WTC11 (cell line): ENCODE measurements at regions not wholly inside any gene's neighbourhood (a gene's known extent, or its start where the extent isn't known, plus 50 kb on each side); places are given as distances from the start of the nearest gene placed in this dataset.

Experiments
- ATAC-seq: fragments of 200-7000 bp; cut with Tn5 transposase; 2 replicates; pipeline ENCODE4 v1.10.0; 2021; ENCODE audit warnings: mild to moderate bottlenecking, moderate library complexity
- CTCF ChIA-PET: fragments of 300-600 bp; sonication (Branson Sonifier 250); formaldehyde crosslinking; loops from one replicate; lab custom pipeline; 2021; ENCODE audit warnings: antibody characterized with exemption; lab: Charles Lee
- POLR2A ChIA-PET: fragments of 350-600 bp; sonication (Branson Sonifier 250); formaldehyde crosslinking; loops from one replicate; lab custom pipeline; 2021; ENCODE audit warnings: antibody characterized with exemption; lab: Charles Lee
- DNase-seq: peaks from one replicate; pipeline ENCODE4 v3.0.0; 2021; ENCODE audit warnings: low spot score
- H3K27ac Mint-ChIP-seq: 2 replicates; pipeline ENCODE4 v1.8.0; 2021; ENCODE audit warnings: mixed read lengths
- H3K27me3 Mint-ChIP-seq: 2 replicates; pipeline ENCODE4 v1.8.0; 2021; ENCODE audit warnings: low read depth, mild to moderate bottlenecking, moderate library complexity, mixed read lengths
- H3K36me3 Mint-ChIP-seq: 2 replicates; pipeline ENCODE4 v1.8.0; 2021; ENCODE audit warnings: mixed read lengths
- H3K4me1 Mint-ChIP-seq: 2 replicates; pipeline ENCODE4 v1.8.0; 2022; ENCODE audit warnings: mixed read lengths
- H3K4me3 Mint-ChIP-seq: 2 replicates; pipeline ENCODE4 v1.8.0; 2021; ENCODE audit warnings: mild to moderate bottlenecking, moderate library complexity, mixed read lengths
- H3K9me3 Mint-ChIP-seq: 2 replicates; pipeline ENCODE4 v1.8.0; 2021; ENCODE audit warnings: mixed read lengths
- AR ChIP-seq: fragments of 250-450 bp; sonication (Bioruptor Pico); IDR thresholded peaks from 2 replicates; pipeline ENCODE4 v1.9.0; 2021; ENCODE audit warnings: mild to moderate bottlenecking
- ATF3 ChIP-seq: sonication (generic); formaldehyde crosslinking; conservative IDR thresholded peaks from 2 replicates; pipeline ENCODE4 v1.8.1; 2022; ENCODE audit warnings: mild to moderate bottlenecking, missing genetic modification reagents
- CREM ChIP-seq: sonication (generic); formaldehyde crosslinking; IDR thresholded peaks from 2 replicates; pipeline ENCODE4 v1.8.1; 2022; ENCODE audit warnings: mild to moderate bottlenecking, missing genetic modification reagents, moderate library complexity
- E2F5 ChIP-seq: sonication (generic); formaldehyde crosslinking; IDR thresholded peaks from 2 replicates; pipeline ENCODE4 v1.8.1; 2022; ENCODE audit warnings: mild to moderate bottlenecking, moderate library complexity, missing genetic modification reagents
- ETV6 ChIP-seq: sonication (generic); formaldehyde crosslinking; IDR thresholded peaks from 2 replicates; pipeline ENCODE4 v1.8.1; 2022; ENCODE audit warnings: mild to moderate bottlenecking, missing genetic modification reagents
- GRHL2 ChIP-seq: fragments of 250-450 bp; sonication (Bioruptor Pico); IDR thresholded peaks from 2 replicates; pipeline ENCODE4 v1.8.0; 2022; ENCODE audit warnings: mild to moderate bottlenecking, moderate library complexity; ENCODE audit not compliant: insufficient replicate concordance, severe bottlenecking
- IRF1 ChIP-seq: sonication (generic); formaldehyde crosslinking; IDR thresholded peaks from 2 replicates; pipeline ENCODE4 v1.8.0; 2023; ENCODE audit warnings: missing genetic modification reagents
- MAX ChIP-seq: sonication (generic); formaldehyde crosslinking; IDR thresholded peaks from 2 replicates; pipeline ENCODE4 v1.8.0; 2022; ENCODE audit warnings: mild to moderate bottlenecking, missing genetic modification reagents
- NFATC4 ChIP-seq: fragments of 250-450 bp; sonication (Bioruptor Pico); IDR thresholded peaks from 2 replicates; pipeline ENCODE4 v1.9.0; 2021; ENCODE audit warnings: mild to moderate bottlenecking
- NFYB ChIP-seq: sonication (generic); formaldehyde crosslinking; conservative IDR thresholded peaks from 2 replicates; pipeline ENCODE4 v1.8.0; 2022; ENCODE audit warnings: low read depth, missing genetic modification reagents
- NR1H2 ChIP-seq: sonication (generic); formaldehyde crosslinking; IDR thresholded peaks from 2 replicates; pipeline ENCODE4 v1.9.0; 2021; ENCODE audit warnings: mild to moderate bottlenecking, moderate library complexity, missing genetic modification reagents
- SMAD3 ChIP-seq: sonication (generic); formaldehyde crosslinking; IDR thresholded peaks from 2 replicates; pipeline ENCODE4 v1.8.0; 2022; ENCODE audit warnings: missing genetic modification reagents, mild to moderate bottlenecking, borderline replicate concordance
- SMAD4 ChIP-seq: sonication (generic); formaldehyde crosslinking; IDR thresholded peaks from 2 replicates; pipeline ENCODE4 v1.8.0; 2022; ENCODE audit warnings: mild to moderate bottlenecking, missing genetic modification reagents
- TP53 ChIP-seq: sonication (generic); formaldehyde crosslinking; IDR thresholded peaks from 2 replicates; pipeline ENCODE4 v1.8.1; 2023; ENCODE audit warnings: mild to moderate bottlenecking, missing genetic modification reagents
- ZBTB43 ChIP-seq: sonication (generic); formaldehyde crosslinking; IDR thresholded peaks from 2 replicates; pipeline ENCODE4 v1.8.1; 2023; ENCODE audit warnings: mild to moderate bottlenecking, missing genetic modification reagents
- ZNF121 ChIP-seq: sonication (generic); formaldehyde crosslinking; IDR thresholded peaks from 2 replicates; pipeline ENCODE4 v1.8.0; 2023; ENCODE audit warnings: missing genetic modification reagents
- ZNF425 ChIP-seq: fragments of 250-450 bp; sonication (Bioruptor Pico); conservative IDR thresholded peaks from 2 replicates; pipeline ENCODE4 v1.9.0; 2021; ENCODE audit warnings: mild to moderate bottlenecking
- ZSCAN18 ChIP-seq: fragments of 250-450 bp; sonication (Bioruptor Pico); IDR thresholded peaks from 2 replicates; pipeline ENCODE4 v2.1.2; 2022; ENCODE audit warnings: mild to moderate bottlenecking, moderate library complexity

GRCh38 chr12:59194794-59195193 is 274.5 kb upstream of the LRIG3 start:
- Mint-ChIP-seq H3K9me3 (peaks cover 17% of the 10 kb centered on the region), H3K27me3 (no peaks in the 10 kb centered on the region), H3K4me1 (peaks cover 9% of the 10 kb centered on the region)
- POLR2A ChIA-PET = no interaction called here
- no peak for TF ChIP-seq ZBTB43 (CRISPR knock-in tag)
- TF ChIP-seq, all 79 proteins: peak for 0
- Mint-ChIP-seq H3K27ac (no peak overlapping the region), H3K36me3 (no peaks in the 10 kb centered on the region; the same call in 1 of the 2 replicates), H3K4me3 (no peak overlapping the region)
- ATAC-seq (peak; percentile 89), DNase-seq (peak; percentile 52)
- CTCF ChIA-PET = interaction anchor here (0.6 to 1.6 kb wide), 11 partner anchors 10 to 771 kb away, joined by 3 to 7 read pairs (median 5); no protein-coding TSS in a partner anchor

GRCh38 chr12:59193476-59194050 is 273.3 kb upstream of the LRIG3 start:
- DNase-seq (no peak), ATAC-seq (no peak)
- ChIA-PET CTCF (interaction anchor here (1.6 kb wide), 1 partner anchor 43 kb away, joined by 5 read pairs; no protein-coding TSS in a partner anchor), POLR2A (no interaction called here)
- H3K36me3 Mint-ChIP-seq = no peaks in the 10 kb centered on the region; the same call in 1 of the 2 replicates
- H3K27ac Mint-ChIP-seq = no peak overlapping the region
- peaks cover 7% of the 10 kb centered on the region for H3K4me1 Mint-ChIP-seq
- no peak overlapping the region for H3K4me3 Mint-ChIP-seq
- no peaks in the 10 kb centered on the region for H3K27me3 Mint-ChIP-seq
- TF ChIP-seq NR1H2 (CRISPR knock-in tag) = no peak
- TF ChIP-seq NFATC4 (CRISPR knock-in tag) = no peak
- no peak for TF ChIP-seq MAX (CRISPR knock-in tag)
- no peak for TF ChIP-seq ZNF121
- no peak for TF ChIP-seq SMAD3 (CRISPR knock-in tag)
- no peak for TF ChIP-seq ZNF425 (CRISPR knock-in tag)
- TF ChIP-seq ATF3 (CRISPR knock-in tag) = no peak
- TF ChIP-seq CREM (CRISPR knock-in tag) = no peak
- H3K9me3 Mint-ChIP-seq = peaks cover 17% of the 10 kb centered on the region

GRCh38 chr12:59191372-59191771 is 271.1 kb upstream of the LRIG3 start:
- H3K36me3 Mint-ChIP-seq = no peaks in the 10 kb centered on the region; the same call in 1 of the 2 replicates
- ATAC-seq (no peak; the same call in 1 of the 2 replicates), DNase-seq (no peak)
- no peak overlapping the region for H3K4me3 Mint-ChIP-seq
- peaks cover 6% of the 10 kb centered on the region; the same call in 1 of the 2 replicates for H3K4me1 Mint-ChIP-seq
- no peak overlapping the region for H3K27ac Mint-ChIP-seq
- H3K27me3 Mint-ChIP-seq = no peaks in the 10 kb centered on the region
- ChIA-PET POLR2A (no interaction called here), CTCF (interaction anchor here (1.8 kb wide), 1 partner anchor 26 kb away, joined by 5 read pairs; no protein-coding TSS in a partner anchor)
- H3K9me3 Mint-ChIP-seq = peaks cover 17% of the 10 kb centered on the region
- TF ChIP-seq AR (no peak), SMAD4 (CRISPR knock-in tag) (no peak), GRHL2 (CRISPR knock-in tag) (no peak), CREM (CRISPR knock-in tag) (no peak), ETV6 (CRISPR knock-in tag) (no peak), E2F5 (CRISPR knock-in tag) (no peak), ZSCAN18 (no peak), NFYB (CRISPR knock-in tag) (no peak), IRF1 (CRISPR knock-in tag) (no peak), TP53 (CRISPR knock-in tag) (no peak)
